Femur (tissue), 1 donor: ENCODE measurements at regions not wholly inside any gene's neighbourhood (a gene's known extent, or its start where the extent isn't known, plus 50 kb on each side); places are given as distances from the start of the nearest gene placed in this dataset.
A peak's percentile ranks its signal among the peaks of the same experiment; 100 is the strongest.

Source experiments
- DNase-seq: peaks from one replicate; pipeline ENCODE4 v3.0.0-alpha.2; 2017

GRCh38 chr10:3478153-3478552, 305.6 kb upstream of the PITRM1 start:
- no peak for DNase-seq

DNA sequence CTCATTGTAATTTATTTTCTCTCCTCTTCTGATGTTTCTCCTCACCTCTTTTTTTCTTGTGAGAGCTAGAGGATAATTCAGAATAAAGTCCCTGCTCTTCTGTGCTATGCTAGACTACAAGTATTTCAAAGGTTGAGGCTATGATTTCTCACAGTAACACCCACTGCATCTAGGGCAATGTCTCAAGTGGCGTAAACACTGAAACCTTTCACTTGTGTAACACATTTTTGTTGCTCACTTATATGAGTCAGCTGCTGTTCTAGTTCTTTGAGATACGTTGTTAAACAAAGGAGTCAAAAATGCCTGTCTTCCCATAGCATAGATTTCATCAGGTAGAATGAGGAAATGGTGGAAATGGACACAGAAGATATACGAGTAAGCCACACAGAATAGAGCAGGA, 305.1 kb upstream of the PITRM1 start:
- no peak for DNase-seq

GRCh38 chr10:3476640-3477448, 304.3 kb upstream of the PITRM1 start:
- DNase-seq = no peak

GRCh38 chr10:3476186-3476585, 303.6 kb upstream of the PITRM1 start:
- DNase-seq = no peak

DNA sequence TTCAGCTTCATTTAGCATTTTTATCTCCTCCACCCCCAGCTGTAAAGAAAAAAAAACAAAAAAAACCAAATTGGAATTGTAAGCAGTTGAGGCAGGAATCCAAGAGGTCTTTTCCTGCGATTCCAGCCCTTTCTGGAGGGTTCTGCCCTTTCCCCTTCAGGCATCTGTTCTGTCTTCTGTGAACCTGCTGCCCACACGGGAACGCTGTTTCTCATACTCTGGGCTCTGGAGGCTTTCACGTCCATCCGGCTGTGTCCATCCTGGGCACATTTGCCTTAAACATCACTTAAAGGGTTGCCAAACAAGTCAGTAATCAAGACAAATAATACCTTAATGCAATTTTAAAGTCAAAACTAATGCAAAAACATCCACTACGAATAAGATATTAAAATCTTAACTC, 302.8 kb upstream of the PITRM1 start:
- DNase-seq = no peak

DNA sequence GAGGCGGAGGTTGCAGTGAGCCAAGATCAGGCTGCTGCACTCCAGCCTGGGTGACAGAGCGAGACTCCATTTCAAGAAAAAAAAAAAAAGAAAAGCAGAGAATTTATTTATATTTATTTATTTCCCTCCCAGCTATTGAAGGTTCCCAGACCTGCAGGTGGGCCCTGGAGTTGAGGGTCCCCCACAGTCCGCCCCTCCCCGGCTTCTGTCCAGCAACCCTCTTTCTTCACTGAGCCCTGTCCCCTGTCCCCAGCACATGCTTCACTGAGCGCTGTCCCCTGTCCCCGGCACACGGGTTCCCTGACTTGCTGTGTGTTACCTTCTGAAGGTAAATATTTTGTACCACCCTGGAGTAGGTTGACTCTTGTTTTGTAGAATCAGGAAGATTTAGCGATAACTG, 301.7 kb upstream of the PITRM1 start:
- DNase-seq = no peak

DNA sequence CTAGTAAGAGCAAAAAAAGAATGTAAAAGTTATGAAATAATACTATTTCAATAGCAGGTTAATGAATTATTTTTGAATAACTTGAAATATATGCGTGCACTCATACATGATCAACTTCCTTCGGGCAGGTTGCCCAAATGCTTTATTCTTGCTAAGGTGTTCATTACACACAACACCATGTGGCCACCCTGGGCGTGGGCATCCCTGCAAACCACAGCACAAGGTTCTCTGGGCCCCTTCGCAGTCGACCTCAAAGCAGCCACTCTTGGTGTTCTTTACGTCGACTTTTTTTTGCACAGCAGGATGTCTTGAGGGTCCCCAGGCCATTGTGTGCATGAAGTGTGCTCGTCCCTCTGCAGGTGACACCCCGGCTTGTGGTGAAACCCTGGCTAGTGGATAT, 300.7 kb upstream of the PITRM1 start:
- DNase-seq = no peak

DNA sequence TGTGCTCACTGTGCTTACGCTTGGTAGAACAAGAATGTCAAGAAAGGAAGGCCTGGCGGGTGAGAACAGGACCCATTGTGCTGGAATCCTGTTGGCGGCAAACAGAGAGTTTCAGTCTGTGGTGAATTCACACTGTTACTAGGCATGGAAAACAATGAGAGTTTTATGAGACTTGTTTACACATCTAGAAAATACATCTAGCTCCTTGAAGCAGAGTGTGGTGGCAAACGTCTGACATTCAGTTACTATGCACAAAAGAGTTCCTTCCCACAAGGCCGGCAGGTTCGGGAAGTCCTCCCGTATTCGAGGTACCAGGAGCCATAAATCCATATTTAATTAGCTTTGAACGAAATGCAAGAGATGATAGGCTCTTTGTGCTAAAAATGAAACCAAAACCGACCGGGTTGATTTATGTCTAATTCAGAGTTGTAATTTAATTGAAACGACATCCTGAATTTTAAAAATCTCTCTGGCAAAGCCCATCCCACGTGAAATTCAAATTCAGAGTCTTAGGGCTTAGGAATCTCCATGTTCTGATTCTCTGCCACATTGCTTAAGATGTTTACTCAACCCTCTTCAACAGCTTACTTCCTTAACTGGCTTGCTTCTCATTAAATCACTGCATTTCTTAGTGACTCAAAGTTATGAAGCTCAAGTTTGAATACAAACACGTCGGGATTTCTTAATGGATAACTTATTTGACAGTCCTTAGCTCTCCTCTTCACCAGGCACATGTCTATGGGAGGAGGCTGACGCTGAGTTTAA, 299.9 kb upstream of the PITRM1 start:
- no peak for DNase-seq

DNA sequence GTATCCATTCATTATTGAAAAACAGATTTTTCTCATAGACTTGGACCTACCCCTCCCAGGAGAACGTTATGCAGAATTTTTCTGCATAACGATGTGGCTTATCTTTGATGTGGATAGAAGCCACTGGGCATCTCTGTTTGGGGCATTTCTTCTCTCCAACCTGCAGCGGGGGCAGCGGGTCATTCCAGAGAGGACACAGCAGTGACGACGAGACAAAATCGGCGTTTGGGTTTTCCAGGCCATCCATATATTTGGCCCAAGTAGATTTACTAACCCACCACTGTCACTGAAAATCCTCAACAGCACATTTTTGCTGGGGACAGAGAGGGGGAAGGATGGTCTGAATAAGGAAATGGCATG, 299.3 kb upstream of the PITRM1 start:
- no peak for DNase-seq

GRCh38 chr10:3471472-3471871, 298.9 kb upstream of the PITRM1 start:
- no peak for DNase-seq

DNA sequence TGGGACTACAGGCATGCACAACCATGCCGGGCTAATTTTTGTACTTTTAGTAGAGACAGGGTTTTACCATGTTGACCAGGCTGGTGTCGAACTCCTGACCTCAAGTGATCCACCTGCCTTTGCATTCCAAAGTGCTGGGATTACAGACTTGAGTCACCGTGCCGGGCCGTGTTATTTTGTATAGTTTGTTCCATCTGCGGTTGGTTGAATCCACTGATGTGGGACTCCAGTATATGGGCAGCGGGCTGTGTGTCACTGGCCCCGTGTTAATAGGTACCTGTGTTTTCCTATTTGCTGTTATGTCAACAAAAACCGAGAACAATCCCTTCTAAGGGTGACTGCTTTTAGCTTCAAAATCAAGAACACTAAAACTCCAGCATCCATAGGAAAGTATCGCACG, 297.6 kb upstream of the PITRM1 start:
- DNase-seq = no peak

GRCh38 chr10:3469639-3470020, 297.0 kb upstream of the PITRM1 start:
- no peak for DNase-seq

DNA sequence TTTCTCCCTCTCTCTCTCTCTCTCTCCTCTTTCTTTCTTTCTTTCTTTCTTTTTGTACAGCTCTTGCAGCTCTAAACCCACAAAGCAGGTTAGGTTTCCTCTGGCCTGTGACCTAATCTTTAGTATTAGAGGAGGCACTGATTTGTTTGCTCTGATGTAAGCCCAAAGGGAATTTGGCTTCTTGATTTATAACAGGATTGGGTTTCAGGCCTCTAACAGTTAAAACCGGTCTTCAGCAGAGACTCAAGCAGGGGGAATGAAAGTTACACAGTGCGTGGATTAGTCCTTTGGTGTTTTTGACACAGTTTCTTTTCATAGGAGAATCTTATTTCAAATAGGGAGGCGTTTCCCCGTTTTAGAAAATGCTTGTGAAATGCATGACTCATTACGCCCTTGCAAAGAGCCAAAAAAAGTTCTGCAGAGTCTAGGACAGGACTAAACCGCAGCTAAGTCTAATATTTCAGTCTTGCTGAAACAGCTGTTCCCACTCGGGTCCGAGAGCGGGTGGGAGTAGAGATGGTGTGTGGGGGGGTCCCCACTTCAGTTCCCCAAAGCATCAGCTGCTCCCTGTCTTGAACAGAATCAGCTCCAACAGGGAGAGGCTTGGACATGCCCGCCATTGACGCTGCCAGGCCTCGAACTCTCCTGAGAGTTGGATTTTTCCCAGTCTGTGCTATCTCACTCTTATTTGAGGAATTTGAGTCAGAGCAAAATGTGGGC, 296.5 kb upstream of the PITRM1 start:
- DNase-seq = peak; percentile 83

DNA sequence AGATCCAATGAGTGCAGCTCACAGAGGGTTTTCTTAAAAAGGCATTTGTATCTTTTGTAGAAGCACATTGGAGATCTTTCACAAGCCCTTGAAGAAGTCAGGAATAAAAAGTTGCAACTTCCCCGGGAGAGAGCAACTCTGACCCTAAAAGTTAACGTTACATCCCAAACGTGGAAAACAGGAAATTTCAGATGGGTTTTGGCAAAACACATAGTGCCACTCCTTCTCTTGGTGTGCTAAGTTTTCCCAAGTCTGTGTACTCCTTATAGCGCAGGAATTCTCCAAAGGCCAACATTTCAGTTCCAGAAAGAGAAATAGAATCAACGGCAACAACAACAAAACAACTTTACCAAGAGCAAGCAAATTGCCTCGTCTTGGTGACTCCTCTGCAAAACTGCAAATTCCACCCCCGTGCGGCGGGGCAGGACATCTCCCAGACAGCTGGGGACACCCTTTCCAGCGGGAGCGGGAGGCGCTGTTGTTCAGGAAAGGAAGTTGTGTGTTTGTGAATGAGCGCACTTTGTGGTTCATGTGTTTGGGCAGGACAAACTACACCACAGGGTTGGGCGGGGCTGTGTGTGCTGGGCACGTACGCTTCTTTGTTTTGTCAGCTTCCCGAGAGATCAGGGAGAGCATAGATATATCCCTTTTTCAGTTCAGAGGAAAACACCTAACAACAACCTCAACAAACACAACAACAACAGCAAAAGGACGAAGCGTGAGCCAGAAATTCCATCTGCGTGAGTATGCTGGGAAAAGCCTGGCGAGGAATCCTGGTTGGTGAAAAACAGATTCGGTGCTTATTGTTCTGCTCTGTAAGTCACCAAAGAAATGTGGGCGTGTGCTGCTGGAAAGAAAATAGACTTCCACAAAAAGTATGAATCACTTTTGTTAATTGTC, 294.7 kb upstream of the PITRM1 start:
- DNase-seq = peak; percentile 83

DNA sequence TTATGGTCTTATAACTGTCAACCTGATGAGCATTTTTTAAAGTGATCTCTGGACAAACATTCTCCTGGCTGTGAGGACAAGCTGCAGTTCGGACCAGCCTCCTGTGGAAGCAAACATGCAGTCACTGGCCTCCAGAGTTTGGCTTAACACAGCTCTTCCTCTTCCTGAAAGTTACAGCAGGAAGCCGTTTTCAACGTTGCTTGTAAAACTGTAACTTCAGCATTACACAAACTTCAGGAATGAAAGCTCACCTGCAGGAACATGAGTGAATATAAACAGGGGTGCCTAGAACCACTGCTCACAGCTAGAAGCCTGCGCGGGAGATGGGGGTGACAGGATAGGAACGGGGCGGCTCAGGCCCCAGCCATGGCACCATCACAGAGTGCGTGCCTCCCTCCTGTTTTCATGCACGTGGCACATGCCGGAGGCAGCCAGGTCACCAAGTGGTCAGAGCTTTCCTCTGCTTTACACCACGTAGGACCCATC, 292.9 kb upstream of the PITRM1 start:
- DNase-seq = no peak

DNA sequence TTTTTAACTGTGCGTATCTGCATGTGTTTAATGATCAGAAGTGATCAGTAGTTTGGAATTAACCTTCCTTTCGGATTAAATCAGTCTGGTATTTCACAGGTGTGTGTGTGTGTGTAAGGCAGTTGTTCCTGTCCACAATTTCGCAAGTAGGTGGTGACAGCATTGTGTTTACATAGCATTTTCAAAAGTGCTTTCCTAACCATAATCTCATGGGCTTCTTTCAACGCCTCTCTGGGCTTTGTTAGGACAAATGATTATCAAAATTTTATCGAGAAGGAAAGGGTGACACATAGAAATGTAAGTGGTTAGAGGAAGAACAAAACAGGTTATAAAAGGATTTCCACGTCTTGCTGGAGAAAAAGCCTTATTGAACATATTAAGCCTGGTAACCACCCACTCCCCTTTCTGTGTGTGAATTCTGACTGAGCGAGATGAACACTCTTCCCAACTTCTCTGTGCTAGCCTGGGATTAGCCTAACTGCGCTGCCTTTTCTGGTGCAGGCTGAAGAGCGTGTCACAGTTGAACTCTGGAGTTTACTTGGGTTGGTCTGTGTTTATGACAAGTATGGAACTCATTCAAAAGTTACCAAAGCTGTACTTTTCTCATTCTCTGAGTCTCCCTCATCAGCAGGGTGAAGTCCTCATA, 292.3 kb upstream of the PITRM1 start:
- no peak for DNase-seq

DNA sequence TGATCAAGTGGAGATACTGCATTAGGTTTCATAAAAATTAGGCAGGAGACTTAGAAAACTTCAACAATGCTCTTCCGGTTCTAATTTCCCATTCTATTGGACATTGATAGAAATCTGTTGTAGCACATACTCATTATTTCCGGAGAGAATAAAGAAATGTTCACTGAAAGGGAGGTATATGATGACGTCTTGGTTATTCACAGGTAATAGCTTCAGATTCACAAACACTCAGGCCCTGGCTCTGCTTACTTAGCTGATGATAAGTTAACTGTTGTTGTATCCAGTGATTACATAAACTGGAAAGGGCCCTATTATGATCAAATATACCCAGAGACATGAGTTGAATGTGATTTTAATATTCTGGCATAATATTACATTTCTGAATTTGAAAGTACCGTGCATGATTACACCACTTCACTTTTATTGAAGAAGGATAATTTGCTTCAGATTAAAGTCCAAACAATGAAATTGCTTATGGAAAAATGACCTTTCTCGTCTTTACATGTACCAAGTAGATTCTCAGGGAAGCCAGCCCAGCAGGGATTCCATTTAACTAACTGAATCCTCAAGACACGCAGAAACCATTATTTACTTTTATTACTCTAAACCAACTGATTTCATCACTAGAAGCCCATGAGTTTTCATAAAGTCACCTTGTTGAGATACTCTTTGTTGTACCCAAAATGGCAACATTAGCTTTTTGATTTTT, 288.0 kb upstream of the PITRM1 start:
- DNase-seq = no peak

GRCh38 chr10:3455385-3456334, 283.1 kb upstream of the PITRM1 start:
- DNase-seq = peak; percentile 64

DNA sequence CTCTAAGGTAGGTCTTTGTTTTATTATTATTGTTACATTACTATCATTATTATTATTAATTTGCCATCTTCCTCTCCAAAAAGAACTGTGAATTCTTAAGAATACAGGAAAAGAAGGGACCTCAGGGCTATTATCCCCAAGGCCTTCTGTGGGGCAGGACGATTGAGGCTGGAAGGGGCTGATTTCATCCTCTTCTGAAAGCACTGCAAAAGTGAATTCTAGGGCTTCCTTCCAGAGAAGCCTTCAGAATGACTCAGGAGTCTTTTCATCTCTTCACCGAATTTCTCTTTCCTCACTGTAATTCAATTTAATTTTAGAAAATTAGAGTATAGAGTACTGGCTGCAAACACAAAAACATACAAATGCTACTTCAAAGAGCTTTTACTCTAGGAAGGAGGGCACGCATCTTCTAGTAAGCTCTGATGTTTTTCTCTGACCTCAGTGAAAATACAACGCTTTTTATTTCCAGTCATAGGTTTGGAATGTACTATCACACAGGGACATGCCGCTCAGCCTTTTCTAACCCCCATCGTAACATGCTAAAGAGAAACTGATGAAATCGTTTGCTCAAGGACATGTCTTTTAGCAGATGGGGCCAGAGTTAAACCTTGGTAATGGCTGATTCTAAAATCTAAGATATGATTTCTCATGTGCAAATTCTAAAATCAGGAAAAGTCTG, 280.2 kb upstream of the PITRM1 start:
- no peak for DNase-seq
